ENCODE measurements at regions not wholly inside any gene's neighbourhood (a gene's known extent, or its start where the extent isn't known, plus 50 kb on each side); places are given as distances from the start of the nearest gene placed in this dataset.

- Histone ChIP-seq H4K5ac (ENCODE audit: insufficient read length, low read depth, low read length) (no peak overlapping the region), H3K14ac (ENCODE audit: insufficient read length) (no peak overlapping the region), H2AK5ac (ENCODE audit: low read depth, low read length) (no peak overlapping the region), H3K18ac (ENCODE audit: extremely low read depth, low read length) (no peak overlapping the region), H4K8ac (ENCODE audit: extremely low read depth, insufficient read depth, low read length) (no peak overlapping the region), H2AFZ (ENCODE audit: low read length) (no peak overlapping the region), H3K27me3 (replicated peaks in 1 of 4; ENCODE audit: control insufficient read depth in 3 of 4, extremely low read depth in 1 of 4, insufficient read depth in 3 of 4, low read length in 3 of 4) (no peaks in the 10 kb centered on the region), H4K20me1 (replicated peaks in 1 of 2; ENCODE audit: control insufficient read depth in 1 of 2, insufficient read depth in 2 of 2, low read length in 2 of 2) (no peaks in the 10 kb centered on the region), H3K9ac (replicated peaks in 1 of 4; ENCODE audit: extremely low read depth in 1 of 4, low read depth in 3 of 4, low read length in 3 of 4) (no peak overlapping the region), H3K23ac (ENCODE audit: insufficient read length) (no peak overlapping the region), H2BK20ac (ENCODE audit: low read length) (no peak overlapping the region), H2BK12ac (ENCODE audit: low read depth, low read length) (no peak overlapping the region), H3K36me3 (ENCODE audit: control insufficient read depth in 2 of 4, insufficient read depth in 4 of 4, low read length in 3 of 4) (no peaks in the 10 kb centered on the region), H2BK120ac (replicated peaks; ENCODE audit: low read depth, low read length) (no peak overlapping the region), H3K4me1 (replicated peaks in 1 of 4; ENCODE audit: control insufficient read depth in 3 of 4, insufficient read depth in 4 of 4, low read length in 3 of 4) (no peaks in the 10 kb centered on the region; a peak in 1 of 7 replicates), H3K79me2 (ENCODE audit: control insufficient read depth in 1 of 2, insufficient read depth in 2 of 2, low read length in 2 of 2) (no peaks in the 10 kb centered on the region), H3K4me3 (ENCODE audit: extremely low read depth in 1 of 4, insufficient read depth in 2 of 4, low read depth in 3 of 4, low read length in 4 of 4) (no peak overlapping the region), H4K91ac (replicated peaks; ENCODE audit: insufficient read length, low read length) (no peak overlapping the region), H3K56ac (replicated peaks; ENCODE audit: insufficient read length, low read depth, low read length) (no peak overlapping the region), H3K79me1 (ENCODE audit: low read depth, low read length) (no peaks in the 10 kb centered on the region), H2BK15ac (ENCODE audit: low read length) (no peak overlapping the region), H3K23me2 (ENCODE audit: low read depth, low read length) (no peaks in the 10 kb centered on the region), H3K27ac (ENCODE audit: low read depth, low read length) (no peak overlapping the region), H3K9me3 (ENCODE audit: insufficient read depth in 2 of 2, low read depth in 1 of 2, low read length in 1 of 2) (no peaks in the 10 kb centered on the region), H3K4me2 (ENCODE audit: insufficient read depth in 1 of 2, low read depth in 2 of 2, low read length in 2 of 2) (no peak overlapping the region), H3K4ac (replicated peaks; ENCODE audit: insufficient read length, low read depth, low read length) (no peak overlapping the region), H2BK5ac (ENCODE audit: low read depth, low read length) (no peak overlapping the region)
- DNase-seq (ENCODE audit: low read depth in 1 of 2, low spot score in 2 of 2) (no peak), FAIRE-seq (no peak)
- POLR2A ChIA-PET (ENCODE audit: partially characterized antibody), result no interaction called here
- CTCF ChIA-PET (ENCODE audit: partially characterized antibody), result interaction anchor here (0.8 to 1.4 kb wide), 3 partner anchors 9 to 722 kb away, joined by 3 to 7 read pairs (median 5); no protein-coding TSS in a partner anchor
- TF ChIP-seq CTBP2 (IDR thresholded peaks at IDR 0.05; ENCODE audit: borderline replicate concordance, insufficient read depth, insufficient read length, low read length), result no peak
- TF ChIP-seq JUN (IDR thresholded peaks at IDR 0.05; ENCODE audit: low read depth, low read length), result no peak
Measured at GRCh38 chr3:24765399-24765798, 270.7 kb upstream of the THRB start.

All from H1 (cell line).